Tibial nerve (tissue), 4 donors: ENCODE measurements at regions not wholly inside any gene's neighbourhood (a gene's known extent, or its start where the extent isn't known, plus 50 kb on each side); places are given as distances from the start of the nearest gene placed in this dataset.

Experiments used
- DNase-seq, 2 donors: peaks; one replicate each; pipeline ENCODE4 v3.0.0-alpha.2; 2019; ENCODE audit warnings: low spot score in 2 of 2
- H3K27ac ChIP-seq, 4 donors: fragments of 200-600 bp; sonication (generic) in 3 of 4; one replicate each; pipeline ENCODE4 v1.5.1; 2017 to 2019; ENCODE audit warnings: mild to moderate bottlenecking in 1 of 4
- H3K27me3 ChIP-seq, 2 donors: fragments of 200-600 bp; sonication (generic) in 1 of 2; one replicate each; pipeline versions ENCODE4 v1.5.1 to v1.6.0; 2017 to 2019
- H3K36me3 ChIP-seq, 3 donors: fragments of 200-600 bp; sonication (generic); one replicate each; pipeline ENCODE4 v1.5.1; 2018 to 2019
- H3K4me1 ChIP-seq, 4 donors: fragments of 200-600 bp; sonication (generic) in 3 of 4; one replicate each; pipeline ENCODE4 v1.5.1; 2017 to 2019
- H3K4me3 ChIP-seq, 4 donors: fragments of 200-600 bp; sonication (generic) in 3 of 4; one replicate each; pipeline ENCODE4 v1.5.1; 2017 to 2019; ENCODE audit warnings: mild to moderate bottlenecking in 1 of 4, moderate library complexity in 1 of 4
- H3K9me3 ChIP-seq, 4 donors: fragments of 200-600 bp; sonication (generic) in 3 of 4; one replicate each; pipeline ENCODE4 v1.5.1; 2017 to 2019
- EP300 ChIP-seq, 2 donors: sonication (generic); formaldehyde crosslinking; IDR thresholded peaks; one replicate each; pipeline ENCODE4 v1.6.1; 2017; ENCODE audit warnings: antibody characterized with exemption in 2 of 2, mild to moderate bottlenecking in 1 of 2
- POLR2A ChIP-seq, 2 donors: fragments of 450-650 bp; IDR thresholded peaks; one replicate each; pipeline ENCODE4 v1.6.1; 2017; ENCODE audit warnings: antibody characterized with exemption in 2 of 2, mild to moderate bottlenecking in 2 of 2, moderate library complexity in 2 of 2
- WGBS, 2 donors: methylation state at CpG; one replicate each; pipeline ENCODE4 v1.1.5; 2018; 5-methylcytosine and 5-hydroxymethylcytosine counted together
- TF ChIP-seq, protein P1 (sequence below), 5 experiments: fragments of 200-600 bp in 3 of 5; fragments of 450-650 bp in 2 of 5; sonication (generic) in 3 of 5; IDR thresholded peaks; one replicate each; pipeline ENCODE4 v1.5.1; 2016 to 2019; ENCODE audit warnings: antibody characterized with exemption in 5 of 5, mild to moderate bottlenecking in 3 of 5, moderate library complexity in 2 of 5

- TF ChIP-seq EP300 (IDR thresholded peaks at IDR 0.05) (no peak), POLR2A (IDR thresholded peaks at IDR 0.05) (no peak)
- TF ChIP-seq, protein P1, sequence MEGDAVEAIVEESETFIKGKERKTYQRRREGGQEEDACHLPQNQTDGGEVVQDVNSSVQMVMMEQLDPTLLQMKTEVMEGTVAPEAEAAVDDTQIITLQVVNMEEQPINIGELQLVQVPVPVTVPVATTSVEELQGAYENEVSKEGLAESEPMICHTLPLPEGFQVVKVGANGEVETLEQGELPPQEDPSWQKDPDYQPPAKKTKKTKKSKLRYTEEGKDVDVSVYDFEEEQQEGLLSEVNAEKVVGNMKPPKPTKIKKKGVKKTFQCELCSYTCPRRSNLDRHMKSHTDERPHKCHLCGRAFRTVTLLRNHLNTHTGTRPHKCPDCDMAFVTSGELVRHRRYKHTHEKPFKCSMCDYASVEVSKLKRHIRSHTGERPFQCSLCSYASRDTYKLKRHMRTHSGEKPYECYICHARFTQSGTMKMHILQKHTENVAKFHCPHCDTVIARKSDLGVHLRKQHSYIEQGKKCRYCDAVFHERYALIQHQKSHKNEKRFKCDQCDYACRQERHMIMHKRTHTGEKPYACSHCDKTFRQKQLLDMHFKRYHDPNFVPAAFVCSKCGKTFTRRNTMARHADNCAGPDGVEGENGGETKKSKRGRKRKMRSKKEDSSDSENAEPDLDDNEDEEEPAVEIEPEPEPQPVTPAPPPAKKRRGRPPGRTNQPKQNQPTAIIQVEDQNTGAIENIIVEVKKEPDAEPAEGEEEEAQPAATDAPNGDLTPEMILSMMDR (IDR thresholded peaks at IDR 0.05), result no peak
- WGBS, 2 donors, result 69 to 78% methylated on average over 2 of the region's 2 CpGs
- Histone ChIP-seq H3K4me3 (no peak overlapping the region), H3K36me3 (no peaks in the 10 kb centered on the region), H3K4me1 (no peaks in the 10 kb centered on the region), H3K9me3 (no peaks in the 10 kb centered on the region), H3K27ac (no peak overlapping the region), H3K27me3 (no peaks in the 10 kb centered on the region)
- no peak for DNase-seq
Observed at GRCh38 chr5:106959387-106959786, 711.4 kb downstream of the EFNA5 start.

- WGBS, 2 donors, result 95 to 96% methylated on average over 3 of the region's 3 CpGs
- no peak overlapping the region for H3K27ac ChIP-seq
- no peak for TF ChIP-seq POLR2A (IDR thresholded peaks at IDR 0.05)
- no peak for TF ChIP-seq EP300 (IDR thresholded peaks at IDR 0.05)
- TF ChIP-seq, protein P1 (IDR thresholded peaks at IDR 0.05), result no peak
- H3K27me3 ChIP-seq, result no peaks in the 10 kb centered on the region
- DNase-seq, result no peak
- H3K4me1 ChIP-seq, result no peaks in the 10 kb centered on the region
- H3K36me3 ChIP-seq, result no peaks in the 10 kb centered on the region
- no peaks in the 10 kb centered on the region for H3K9me3 ChIP-seq
- H3K4me3 ChIP-seq, result no peak overlapping the region
Observed at GRCh38 chr5:106957336-106957735, 713.4 kb downstream of the EFNA5 start.

DNA sequence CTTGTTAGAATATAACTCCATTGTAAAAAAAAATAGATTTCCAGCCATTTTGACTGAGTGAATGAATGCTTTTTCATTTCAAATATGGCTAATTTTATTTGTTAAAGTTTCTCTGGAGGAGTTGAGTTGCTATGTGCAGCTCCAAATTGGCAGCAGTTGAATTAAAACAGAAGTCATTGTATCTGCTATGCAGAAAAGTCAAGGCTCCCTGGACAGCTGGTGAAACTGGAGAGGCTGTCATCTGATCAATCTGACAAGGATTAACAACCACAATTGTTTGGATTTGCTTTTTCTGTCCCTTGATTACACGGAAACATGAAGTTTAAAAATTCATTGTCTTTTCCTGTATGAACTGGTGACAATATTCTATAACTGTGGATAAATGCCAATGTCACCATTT, 713.9 kb downstream of the EFNA5 start:
- no peak overlapping the region for H3K27ac ChIP-seq
- TF ChIP-seq, protein P1 (IDR thresholded peaks at IDR 0.05), result no peak
- TF ChIP-seq EP300 (IDR thresholded peaks at IDR 0.05) (no peak), POLR2A (IDR thresholded peaks at IDR 0.05) (no peak)
- H3K27me3 ChIP-seq, result no peaks in the 10 kb centered on the region
- no peak for DNase-seq
- 46 to 67% methylated on average over 1 of the region's 1 CpG for WGBS, 2 donors
- no peak overlapping the region for H3K4me3 ChIP-seq
- H3K9me3 ChIP-seq, result no peaks in the 10 kb centered on the region
- H3K36me3 ChIP-seq, result no peaks in the 10 kb centered on the region
- H3K4me1 ChIP-seq, result no peaks in the 10 kb centered on the region

DNA sequence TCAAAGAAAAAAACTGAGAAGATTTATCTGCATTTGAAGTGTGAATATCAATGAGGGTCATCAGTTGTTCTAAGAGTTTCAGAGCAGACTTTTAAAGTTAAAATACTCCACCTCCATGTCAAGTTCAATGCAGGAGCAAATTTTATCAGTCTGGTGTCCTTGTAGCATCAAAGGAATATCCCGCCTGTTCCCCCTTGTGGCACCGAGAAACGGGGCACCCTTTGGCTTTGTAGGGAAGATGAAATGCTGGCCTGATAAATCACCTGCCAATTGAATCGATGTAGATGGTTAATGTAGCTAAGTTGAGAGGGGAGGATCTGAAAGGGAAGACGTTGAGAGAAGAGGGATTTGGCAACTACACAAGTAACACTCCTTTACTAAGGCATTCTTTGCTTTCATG, 714.5 kb downstream of the EFNA5 start:
- WGBS, 2 donors, result 81 to 83% methylated on average over 5 of the region's 5 CpGs
- no peaks in the 10 kb centered on the region for H3K27me3 ChIP-seq

GRCh38 chr5:106940986-106941385, 729.8 kb downstream of the EFNA5 start:
- Histone ChIP-seq H3K9me3 (no peaks in the 10 kb centered on the region), H3K4me1 (no peaks in the 10 kb centered on the region), H3K27ac (no peak overlapping the region), H3K27me3 (no peaks in the 10 kb centered on the region), H3K4me3 (no peak overlapping the region), H3K36me3 (no peaks in the 10 kb centered on the region)
- 77 to 79% methylated on average over 3 of the region's 3 CpGs for WGBS, 2 donors
- DNase-seq, result no peak
- TF ChIP-seq, protein P1 (IDR thresholded peaks at IDR 0.05), result no peak
- TF ChIP-seq EP300 (IDR thresholded peaks at IDR 0.05) (no peak), POLR2A (IDR thresholded peaks at IDR 0.05) (no peak)

More for the DNA sequence above, 714.5 kb downstream of the EFNA5 start:
- Histone ChIP-seq H3K4me1 (no peaks in the 10 kb centered on the region), H3K27ac (no peak overlapping the region), H3K9me3 (no peaks in the 10 kb centered on the region), H3K4me3 (no peak overlapping the region), H3K36me3 (no peaks in the 10 kb centered on the region)
- DNase-seq, result no peak
- no peak for TF ChIP-seq POLR2A (IDR thresholded peaks at IDR 0.05)
- no peak for TF ChIP-seq EP300 (IDR thresholded peaks at IDR 0.05)
- TF ChIP-seq, protein P1 (IDR thresholded peaks at IDR 0.05), result no peak
